ENCODE measurements at regions not wholly inside any gene's neighbourhood (a gene's known extent, or its start where the extent isn't known, plus 50 kb on each side); places are given as distances from the start of the nearest gene placed in this dataset.

DNA sequence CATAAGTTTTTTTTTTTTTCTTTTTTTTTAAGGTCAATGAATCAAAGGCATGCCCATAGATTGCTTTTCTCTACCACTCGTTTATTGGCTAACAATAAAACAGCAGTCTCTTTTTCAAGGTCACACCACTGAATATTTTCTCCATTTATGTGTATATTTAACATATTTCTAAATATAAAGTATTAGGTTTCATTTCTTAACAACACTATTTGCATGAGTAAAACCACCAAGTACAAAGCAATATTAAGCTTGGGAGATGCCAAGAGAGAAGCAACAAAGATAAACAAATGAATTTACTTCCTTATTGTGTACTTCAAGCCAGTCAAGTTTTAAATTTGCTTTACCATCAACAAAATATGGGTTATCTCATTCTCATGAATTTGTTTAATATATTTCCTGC is 708.9 kb upstream of the CCDC179 start:
- no peak for FAIRE-seq
- DNase-seq (ENCODE audit: insufficient read length, low spot score): no peak
- no peak for TF ChIP-seq POLR2A (IDR thresholded peaks at IDR 0.05; ENCODE audit: low read depth, low read length)
- TF ChIP-seq PAX5 (IDR thresholded peaks at IDR 0.05; ENCODE audit: insufficient read depth, low read length, severe bottlenecking): no peak
- TF ChIP-seq SPI1 (IDR thresholded peaks at IDR 0.05; ENCODE audit: low read depth, low read length): no peak
- TF ChIP-seq POLR2AphosphoS5 (IDR thresholded peaks at IDR 0.05; ENCODE audit: low read depth, low read length): no peak
- no peak for TF ChIP-seq TAF1 (IDR thresholded peaks at IDR 0.05; ENCODE audit: low read depth, low read length)
- no peak for TF ChIP-seq POU2F2 (IDR thresholded peaks at IDR 0.05; ENCODE audit: low read depth, low read length)

DNA sequence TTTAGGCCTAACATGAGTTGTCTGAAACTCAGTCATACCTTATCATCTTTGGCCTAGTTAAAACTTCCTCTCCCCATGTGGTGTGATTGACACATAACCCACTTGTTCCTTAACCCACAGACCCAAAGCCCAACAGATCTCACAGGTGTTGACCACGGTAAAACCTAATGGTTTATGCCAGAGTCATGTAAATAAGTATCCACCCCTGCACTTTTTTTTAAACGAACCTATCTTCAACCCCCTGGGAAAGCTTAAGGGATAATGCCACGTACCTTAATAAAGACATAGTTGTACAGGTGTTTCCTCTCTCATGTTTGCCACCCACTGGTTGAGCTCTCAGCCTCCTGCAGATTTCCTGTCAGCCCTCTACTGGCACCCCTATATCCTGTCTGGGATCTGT is 709.3 kb upstream of the CCDC179 start:
- DNase-seq (ENCODE audit: insufficient read length, low spot score) (no peak), FAIRE-seq (no peak)
- TF ChIP-seq SPI1 (IDR thresholded peaks at IDR 0.05; ENCODE audit: low read depth, low read length) (no peak), POLR2A (IDR thresholded peaks at IDR 0.05; ENCODE audit: low read depth, low read length) (no peak), POLR2AphosphoS5 (IDR thresholded peaks at IDR 0.05; ENCODE audit: low read depth, low read length) (no peak), PAX5 (IDR thresholded peaks at IDR 0.05; ENCODE audit: insufficient read depth, low read length, severe bottlenecking) (no peak), TAF1 (IDR thresholded peaks at IDR 0.05; ENCODE audit: low read depth, low read length) (no peak)

DNA sequence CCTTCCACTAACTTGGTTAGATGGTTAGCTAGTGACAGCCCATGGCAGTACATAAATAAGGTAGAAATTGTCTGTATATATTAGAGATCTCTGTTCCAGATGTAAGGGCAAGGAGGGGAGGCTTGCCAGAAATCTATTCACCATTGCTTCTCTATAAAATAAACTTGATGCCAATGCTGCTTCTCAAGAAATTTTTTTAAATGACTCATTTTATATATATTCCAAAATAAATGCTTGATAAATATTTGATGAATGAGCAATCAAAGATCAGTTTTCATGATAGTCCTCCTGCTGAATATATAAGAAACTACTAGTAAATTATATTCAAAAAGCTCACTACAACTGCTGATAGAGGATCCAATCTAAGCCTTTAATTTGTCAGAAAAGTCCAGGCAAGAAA is 710.6 kb upstream of the CCDC179 start:
- no peak for FAIRE-seq
- TF ChIP-seq TAF1 (IDR thresholded peaks at IDR 0.05; ENCODE audit: low read depth, low read length) (no peak), PAX5 (IDR thresholded peaks at IDR 0.05; ENCODE audit: insufficient read depth, low read length, severe bottlenecking) (no peak), POLR2AphosphoS5 (IDR thresholded peaks at IDR 0.05; ENCODE audit: low read depth, low read length) (no peak)
- DNase-seq (ENCODE audit: insufficient read length, low spot score): no peak

DNA sequence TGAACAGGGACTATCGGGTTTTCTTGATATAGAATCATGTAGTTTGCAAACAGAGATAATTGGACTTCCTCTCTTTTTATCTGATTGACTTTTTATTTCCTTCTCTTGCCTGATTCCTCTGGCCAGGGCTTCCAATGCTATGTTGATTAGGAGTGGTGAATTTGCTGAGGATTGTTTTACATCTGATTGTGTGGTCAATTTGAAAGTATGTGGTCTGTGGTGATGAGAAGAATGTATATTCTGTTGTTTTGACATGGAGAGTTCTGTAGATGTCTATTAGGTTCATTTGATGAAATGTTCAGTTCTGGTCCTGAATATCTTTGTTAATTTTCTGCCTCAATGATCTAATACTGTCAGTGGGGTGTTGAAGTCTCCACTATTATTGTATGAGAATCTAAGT is 713.2 kb upstream of the CCDC179 start:
- FAIRE-seq: no peak
- TF ChIP-seq SPI1 (IDR thresholded peaks at IDR 0.05; ENCODE audit: low read depth, low read length) (no peak), PAX5 (IDR thresholded peaks at IDR 0.05; ENCODE audit: insufficient read depth, low read length, severe bottlenecking) (no peak), TAF1 (IDR thresholded peaks at IDR 0.05; ENCODE audit: low read depth, low read length) (no peak), POLR2A (IDR thresholded peaks at IDR 0.05; ENCODE audit: low read depth, low read length) (no peak), POLR2AphosphoS5 (IDR thresholded peaks at IDR 0.05; ENCODE audit: low read depth, low read length) (no peak), POU2F2 (IDR thresholded peaks at IDR 0.05; ENCODE audit: low read depth, low read length) (no peak)
- DNase-seq (ENCODE audit: insufficient read length, low spot score): no peak

DNA sequence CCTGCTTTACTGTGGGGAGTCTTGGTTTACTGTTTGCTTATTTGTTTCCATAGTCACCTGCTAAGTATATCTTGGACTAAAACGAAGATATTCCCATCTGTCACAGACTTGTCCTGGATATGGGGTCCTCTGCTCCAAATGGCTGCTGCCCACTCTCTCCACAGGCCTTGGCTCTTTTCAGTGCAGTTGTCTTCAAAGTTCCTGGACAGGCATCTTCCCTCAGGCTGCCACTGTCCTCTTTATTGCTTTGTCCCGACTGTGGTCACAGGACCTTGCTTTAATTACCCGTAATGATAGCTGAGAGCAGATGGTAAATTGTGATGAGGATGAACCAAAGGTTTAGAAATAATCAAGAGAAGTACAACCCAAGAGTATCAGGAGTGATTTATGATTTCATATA is 713.9 kb upstream of the CCDC179 start:
- DNase-seq (ENCODE audit: insufficient read length, low spot score) (no peak), FAIRE-seq (no peak)
- TF ChIP-seq POU2F2 (IDR thresholded peaks at IDR 0.05; ENCODE audit: low read depth, low read length) (no peak), POLR2A (IDR thresholded peaks at IDR 0.05; ENCODE audit: low read depth, low read length) (no peak), POLR2AphosphoS5 (IDR thresholded peaks at IDR 0.05; ENCODE audit: low read depth, low read length) (no peak), SPI1 (IDR thresholded peaks at IDR 0.05; ENCODE audit: low read depth, low read length) (no peak), PAX5 (IDR thresholded peaks at IDR 0.05; ENCODE audit: insufficient read depth, low read length, severe bottlenecking) (no peak), TAF1 (IDR thresholded peaks at IDR 0.05; ENCODE audit: low read depth, low read length) (no peak)

DNA sequence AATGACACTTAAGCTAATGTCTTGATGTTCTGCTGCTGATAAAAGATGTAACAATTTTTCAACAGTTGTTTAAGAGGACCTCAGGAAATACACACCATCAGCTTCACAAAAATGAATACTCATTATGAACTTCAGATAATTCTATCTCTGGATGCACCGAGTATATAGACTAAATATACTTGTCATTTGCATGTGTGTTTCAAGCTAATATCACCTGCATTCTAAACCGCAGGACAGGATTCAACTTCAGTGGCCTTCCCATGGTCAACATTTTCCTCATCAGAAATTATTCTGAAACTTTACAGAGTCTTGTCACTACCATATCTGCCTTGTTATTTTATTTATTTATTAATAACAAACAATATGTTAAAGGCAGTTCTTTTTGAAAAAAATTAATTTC is 717.0 kb upstream of the CCDC179 start:
- FAIRE-seq (no peak), DNase-seq (ENCODE audit: insufficient read length, low spot score) (no peak)
- TF ChIP-seq POU2F2 (IDR thresholded peaks at IDR 0.05; ENCODE audit: low read depth, low read length) (no peak), PAX5 (IDR thresholded peaks at IDR 0.05; ENCODE audit: insufficient read depth, low read length, severe bottlenecking) (no peak), POLR2A (IDR thresholded peaks at IDR 0.05; ENCODE audit: low read depth, low read length) (no peak), POLR2AphosphoS5 (IDR thresholded peaks at IDR 0.05; ENCODE audit: low read depth, low read length) (no peak), TAF1 (IDR thresholded peaks at IDR 0.05; ENCODE audit: low read depth, low read length) (no peak), SPI1 (IDR thresholded peaks at IDR 0.05; ENCODE audit: low read depth, low read length) (no peak)

DNA sequence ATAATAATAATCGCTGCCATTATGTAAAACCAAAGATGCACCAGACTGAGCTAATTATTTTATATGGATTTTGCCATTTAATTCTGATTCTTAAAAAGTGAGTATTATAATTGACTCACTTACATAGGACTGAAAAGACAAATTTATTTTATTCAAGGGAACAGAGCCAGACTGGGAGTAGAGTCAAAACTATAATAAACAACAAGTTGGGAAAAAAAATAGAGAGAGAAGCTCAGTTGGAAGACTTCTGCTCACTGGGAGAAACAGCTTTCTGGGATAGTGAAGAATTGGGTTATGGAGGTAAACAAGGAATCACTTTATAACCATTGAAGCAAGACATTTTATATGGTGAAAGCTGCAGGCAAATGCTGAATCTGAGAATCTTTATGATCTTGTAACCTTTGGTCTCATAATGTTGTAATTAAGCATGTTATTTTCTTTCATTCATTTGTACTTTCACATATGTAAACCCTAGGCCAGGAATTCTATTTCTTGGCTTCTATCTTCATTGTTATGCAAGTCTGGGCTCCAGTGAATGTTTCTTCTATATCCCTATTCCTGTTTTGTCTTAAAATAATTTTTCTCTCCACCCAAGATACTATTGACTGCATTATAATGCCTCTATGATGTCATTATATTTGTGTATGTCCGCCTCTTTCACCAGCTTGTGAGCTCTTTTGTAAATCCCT is 725.3 kb upstream of the CCDC179 start:
- FAIRE-seq (no peak), DNase-seq (ENCODE audit: insufficient read length, low spot score) (no peak)
- TF ChIP-seq SPI1 (IDR thresholded peaks at IDR 0.05; ENCODE audit: low read depth, low read length) (no peak), PAX5 (IDR thresholded peaks at IDR 0.05; ENCODE audit: insufficient read depth, low read length, severe bottlenecking) (no peak)

DNA sequence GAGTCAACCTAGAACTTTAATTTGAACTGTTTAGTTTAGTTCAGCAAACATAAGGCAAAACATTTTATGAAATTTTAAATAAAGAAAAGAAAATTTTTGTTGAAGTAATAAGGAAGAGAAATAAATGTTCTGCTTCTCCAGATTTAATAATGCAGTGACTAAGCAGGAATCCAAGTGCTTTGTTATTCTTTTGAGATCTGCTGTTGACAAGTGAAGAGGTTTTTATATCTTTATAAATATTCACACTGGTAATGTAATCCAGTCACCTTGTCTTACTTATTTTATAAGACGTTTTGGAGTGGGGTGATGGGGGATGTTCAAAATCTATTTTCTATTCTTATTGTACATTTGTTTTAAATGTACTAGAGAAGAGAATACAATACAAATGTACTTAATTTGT is 725.9 kb upstream of the CCDC179 start:
- FAIRE-seq (no peak), DNase-seq (ENCODE audit: insufficient read length, low spot score) (no peak)
- TF ChIP-seq TAF1 (IDR thresholded peaks at IDR 0.05; ENCODE audit: low read depth, low read length) (no peak), SPI1 (IDR thresholded peaks at IDR 0.05; ENCODE audit: low read depth, low read length) (no peak), POLR2AphosphoS5 (IDR thresholded peaks at IDR 0.05; ENCODE audit: low read depth, low read length) (no peak), PAX5 (IDR thresholded peaks at IDR 0.05; ENCODE audit: insufficient read depth, low read length, severe bottlenecking) (no peak), POU2F2 (IDR thresholded peaks at IDR 0.05; ENCODE audit: low read depth, low read length) (no peak), POLR2A (IDR thresholded peaks at IDR 0.05; ENCODE audit: low read depth, low read length) (no peak)

DNA sequence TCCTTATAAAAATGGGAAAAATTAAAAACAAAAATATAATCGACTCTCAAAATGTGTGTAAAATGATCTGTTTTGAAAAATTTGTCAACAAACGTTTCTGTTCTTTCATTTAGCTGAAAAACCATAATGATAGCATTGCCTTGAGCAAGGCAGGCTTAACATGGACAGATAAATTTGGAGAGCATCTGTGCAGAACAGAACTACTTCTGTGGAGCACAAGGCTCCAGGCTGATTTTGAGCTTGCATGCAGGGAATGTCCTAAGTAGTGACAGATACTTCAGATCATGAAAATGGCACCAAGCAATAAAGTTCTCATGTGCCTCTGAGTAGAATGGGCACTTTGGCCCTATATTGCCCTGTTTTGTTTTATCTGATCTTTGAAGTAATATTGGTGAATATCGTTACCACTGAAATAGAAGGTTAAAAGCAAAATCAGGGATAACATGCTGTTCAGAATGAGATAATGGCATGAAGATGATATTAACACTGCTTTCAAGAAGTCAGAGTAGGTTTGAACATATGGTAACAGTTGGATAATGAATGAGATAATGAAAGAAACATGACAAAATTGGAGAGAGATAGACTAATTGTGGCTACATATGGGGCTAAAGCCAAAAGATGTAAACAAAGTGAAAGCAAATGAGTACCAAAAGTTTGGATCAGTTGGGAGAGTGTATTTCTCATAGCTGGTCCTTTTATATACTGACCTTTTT is 730.5 kb upstream of the CCDC179 start:
- FAIRE-seq (no peak), DNase-seq (ENCODE audit: insufficient read length, low spot score) (no peak)
- TF ChIP-seq POU2F2 (IDR thresholded peaks at IDR 0.05; ENCODE audit: low read depth, low read length) (no peak), POLR2A (IDR thresholded peaks at IDR 0.05; ENCODE audit: low read depth, low read length) (no peak), POLR2AphosphoS5 (IDR thresholded peaks at IDR 0.05; ENCODE audit: low read depth, low read length) (no peak), TAF1 (IDR thresholded peaks at IDR 0.05; ENCODE audit: low read depth, low read length) (no peak), PAX5 (IDR thresholded peaks at IDR 0.05; ENCODE audit: insufficient read depth, low read length, severe bottlenecking) (no peak), SPI1 (IDR thresholded peaks at IDR 0.05; ENCODE audit: low read depth, low read length) (no peak)

DNA sequence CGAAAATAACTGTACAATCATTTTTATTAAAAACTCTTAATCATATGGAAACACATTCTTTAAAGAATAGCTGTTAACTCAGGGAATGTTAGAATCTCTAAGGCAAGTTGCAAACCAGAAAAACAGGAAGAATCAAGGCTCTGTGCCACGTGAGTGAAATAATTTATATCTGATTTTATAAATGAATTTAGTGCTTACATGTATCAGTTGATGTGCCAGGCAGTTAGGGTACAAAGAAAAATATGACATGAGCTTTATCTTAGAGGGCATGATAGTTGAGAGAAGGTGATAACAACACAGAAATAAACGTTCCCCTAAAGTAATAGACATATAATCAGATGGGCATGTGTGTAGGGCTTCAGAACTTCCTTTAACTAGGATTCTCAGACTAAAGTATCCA is 734.5 kb upstream of the CCDC179 start:
- TF ChIP-seq POLR2AphosphoS5 (IDR thresholded peaks at IDR 0.05; ENCODE audit: low read depth, low read length) (no peak), TAF1 (IDR thresholded peaks at IDR 0.05; ENCODE audit: low read depth, low read length) (no peak), POLR2A (IDR thresholded peaks at IDR 0.05; ENCODE audit: low read depth, low read length) (no peak), POU2F2 (IDR thresholded peaks at IDR 0.05; ENCODE audit: low read depth, low read length) (no peak), SPI1 (IDR thresholded peaks at IDR 0.05; ENCODE audit: low read depth, low read length) (no peak), PAX5 (IDR thresholded peaks at IDR 0.05; ENCODE audit: insufficient read depth, low read length, severe bottlenecking) (no peak)
- no peak for FAIRE-seq
- DNase-seq (ENCODE audit: insufficient read length, low spot score): no peak
